Smooth muscle cell (in vitro differentiated cells): ENCODE measurements at regions not wholly inside any gene's neighbourhood (a gene's known extent, or its start where the extent isn't known, plus 50 kb on each side); places are given as distances from the start of the nearest gene placed in this dataset.
"Not testable (repeated sequence)": the region's sequence is repeated elsewhere in the genome, so short reads cannot be mapped to it uniquely, and the experiment has no call there.

ENCODE experiments used
- DNase-seq: peaks from one replicate; lab custom pipeline; 2025; ENCODE audit not compliant: unreplicated experiment; lab: John Stamatoyannopoulos, UW
- H2AFZ ChIP-seq: fragments of 200-600 bp; sonication (generic); 2 replicates; pipeline ENCODE4 v1.6.0; 2016; ENCODE audit warnings: antibody characterized with exemption, low read depth, mild to moderate bottlenecking
- H3F3A ChIP-seq: fragments of 200-600 bp; sonication (generic); 2 replicates; pipeline ENCODE4 v1.6.0; 2017; ENCODE audit warnings: antibody characterized with exemption, low read depth
- H3K27ac ChIP-seq: fragments of 200-600 bp; sonication (generic); 2 replicates; pipeline ENCODE4 v1.5.1; 2016; ENCODE audit warnings: low read depth, mild to moderate bottlenecking
- H3K27me3 ChIP-seq: fragments of 200-600 bp; sonication (generic); 2 replicates; pipeline ENCODE4 v1.6.1; 2016; ENCODE audit warnings: low read depth, mild to moderate bottlenecking
- H3K36me3 ChIP-seq: fragments of 200-600 bp; sonication (generic); 2 replicates; pipeline ENCODE4 v1.5.1; 2016; ENCODE audit warnings: low read depth
- H3K4me1 ChIP-seq: fragments of 200-600 bp; sonication (generic); 2 replicates; pipeline ENCODE4 v1.5.1; 2016; ENCODE audit warnings: low read depth
- H3K4me2 ChIP-seq: fragments of 200-600 bp; sonication (generic); 2 replicates; pipeline ENCODE4 v1.6.0; 2016; ENCODE audit warnings: mild to moderate bottlenecking
- H3K4me3 ChIP-seq: fragments of 200-600 bp; sonication (generic); 2 replicates; pipeline ENCODE4 v1.5.1; 2016; ENCODE audit warnings: mild to moderate bottlenecking
- H3K79me2 ChIP-seq: fragments of 200-600 bp; sonication (generic); 2 replicates; pipeline ENCODE4 v1.6.0; 2016; ENCODE audit warnings: low read depth, mild to moderate bottlenecking
- H3K9ac ChIP-seq: fragments of 200-600 bp; sonication (generic); 2 replicates; pipeline ENCODE4 v1.6.0; 2016; ENCODE audit warnings: low read depth
- H3K9me3 ChIP-seq: fragments of 200-600 bp; sonication (generic); replicated peaks from 2 replicates; pipeline ENCODE4 v1.5.1; 2016; ENCODE audit warnings: low read depth
- H4K20me1 ChIP-seq: fragments of 200-600 bp; sonication (generic); 2 replicates; pipeline ENCODE4 v1.6.0; 2016; ENCODE audit warnings: low read depth
- CTCF ChIP-seq: fragments of 200-600 bp; sonication (generic); IDR thresholded peaks from 2 replicates; pipeline ENCODE4 v1.5.1; 2017; ENCODE audit warnings: borderline replicate concordance, mild to moderate bottlenecking, antibody characterized with exemption; ENCODE audit not compliant: insufficient read depth, poor library complexity, severe bottlenecking
- WGBS: methylation state at CpG from one replicate; pipeline ENCODE4 v1.1.7; 2016; ENCODE audit warnings: low lambda C conversion rate; 5-methylcytosine and 5-hydroxymethylcytosine counted together

- no peaks in the 10 kb centered on the region for H3F3A ChIP-seq
- H4K20me1 ChIP-seq = no peaks in the 10 kb centered on the region
- H3K36me3 ChIP-seq = no peaks in the 10 kb centered on the region
- no peak for TF ChIP-seq CTCF
- DNase-seq = no peak
- H3K27ac ChIP-seq = no peak overlapping the region
- WGBS = 92% methylated on average over 4 of the region's 4 CpGs
- peaks cover 6% of the 10 kb centered on the region for H3K4me1 ChIP-seq
- no peak overlapping the region for H3K9ac ChIP-seq
- no peaks in the 10 kb centered on the region for H3K79me2 ChIP-seq
- no peak overlapping the region for H2AFZ ChIP-seq
- no peak overlapping the region for H3K4me2 ChIP-seq
- H3K4me3 ChIP-seq = no peak overlapping the region
- H3K27me3 ChIP-seq = no peaks in the 10 kb centered on the region
- H3K9me3 ChIP-seq = no peaks in the 10 kb centered on the region
Observed at GRCh38 chr2:224121406-224122067, 82.5 kb upstream of the SERPINE2 start.

DNA sequence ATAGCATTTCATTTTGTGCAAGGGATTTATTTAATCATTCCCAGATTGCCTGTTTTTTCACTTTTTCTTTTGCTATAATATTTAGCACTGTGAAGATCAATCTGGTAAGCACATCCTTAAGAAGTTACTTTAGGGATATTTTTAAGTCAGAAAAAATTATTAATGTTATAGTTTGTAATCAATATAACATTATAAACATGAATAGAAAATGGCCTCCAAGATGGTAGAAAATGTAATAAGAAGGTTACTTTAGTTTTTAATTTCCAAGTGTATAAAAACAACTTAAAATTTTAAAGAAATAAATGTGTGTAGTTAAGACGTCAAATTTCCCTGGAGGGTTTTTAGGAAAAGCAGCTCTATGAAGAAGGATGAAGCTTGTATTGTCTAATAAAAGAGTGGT is 81.9 kb upstream of the SERPINE2 start:
- no peak overlapping the region for H3K27ac ChIP-seq
- H3K4me3 ChIP-seq = no peak overlapping the region
- peaks cover 2% of the 10 kb centered on the region for H3K4me1 ChIP-seq
- H4K20me1 ChIP-seq = no peaks in the 10 kb centered on the region
- H3F3A ChIP-seq = no peaks in the 10 kb centered on the region
- no peaks in the 10 kb centered on the region for H3K36me3 ChIP-seq
- H3K9me3 ChIP-seq = no peaks in the 10 kb centered on the region
- no peak overlapping the region for H3K9ac ChIP-seq
- TF ChIP-seq CTCF = no peak
- H3K79me2 ChIP-seq = no peaks in the 10 kb centered on the region
- no peak overlapping the region for H3K4me2 ChIP-seq
- WGBS = 94% methylated on average over 1 of the region's 1 CpG
- H2AFZ ChIP-seq = no peak overlapping the region
- no peak for DNase-seq
- no peaks in the 10 kb centered on the region for H3K27me3 ChIP-seq

GRCh38 chr2:224119846-224120245 is 80.8 kb upstream of the SERPINE2 start:
- H3K9ac ChIP-seq, H3K79me2 ChIP-seq, H4K20me1 ChIP-seq, H3K36me3 ChIP-seq, H3K9me3 ChIP-seq, H3K4me2 ChIP-seq, H2AFZ ChIP-seq, H3K27ac ChIP-seq, H3K4me1 ChIP-seq, H3F3A ChIP-seq, H3K4me3 ChIP-seq, DNase-seq, H3K27me3 ChIP-seq: not testable (repeated sequence)
- WGBS = 100% methylated on average over 1 of the region's 1 CpG

DNA sequence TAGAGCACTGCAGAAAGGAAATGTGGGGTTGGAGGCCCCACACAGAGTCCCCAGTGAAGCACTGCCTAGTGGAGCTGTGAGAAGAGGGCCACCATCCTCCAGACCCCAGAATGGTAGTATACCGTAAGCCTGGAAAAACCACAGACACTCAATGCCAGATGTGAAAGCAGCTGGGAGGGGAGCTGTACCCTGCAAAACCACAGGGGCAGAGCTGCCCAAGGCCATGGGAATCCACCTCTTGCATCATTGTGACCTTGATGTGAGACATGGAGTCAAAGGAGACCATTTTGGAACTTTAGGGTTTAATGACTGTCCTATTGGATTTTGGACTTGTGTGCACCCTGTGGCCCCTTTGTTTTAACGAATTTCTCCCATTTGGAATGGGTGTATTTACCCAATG is 75.3 kb upstream of the SERPINE2 start:
- Histone ChIP-seq H3F3A (no peaks in the 10 kb centered on the region), H3K9ac (no peak overlapping the region), H3K4me3 (no peak overlapping the region), H2AFZ (no peak overlapping the region), H3K27me3 (no peaks in the 10 kb centered on the region), H3K4me1 (no peaks in the 10 kb centered on the region), H4K20me1 (no peaks in the 10 kb centered on the region), H3K4me2 (no peak overlapping the region), H3K79me2 (no peaks in the 10 kb centered on the region), H3K27ac (no peak overlapping the region), H3K9me3 (no peaks in the 10 kb centered on the region), H3K36me3 (no peaks in the 10 kb centered on the region)
- no peak for TF ChIP-seq CTCF
- 80% methylated on average over 2 of the region's 2 CpGs for WGBS
- DNase-seq = no peak

- not testable (repeated sequence) for H2AFZ ChIP-seq, H3K27me3 ChIP-seq, H3K4me3 ChIP-seq, H4K20me1 ChIP-seq, H3K4me1 ChIP-seq, H3K9me3 ChIP-seq, H3K79me2 ChIP-seq, DNase-seq, H3F3A ChIP-seq, H3K9ac ChIP-seq, H3K36me3 ChIP-seq, H3K4me2 ChIP-seq, H3K27ac ChIP-seq
- WGBS = 75% methylated on average over 1 of the region's 1 CpG
Observed at GRCh38 chr2:224113930-224114329, 74.8 kb upstream of the SERPINE2 start.
